ENCODE measurements at regions not wholly inside any gene's neighbourhood (a gene's known extent, or its start where the extent isn't known, plus 50 kb on each side); places are given as distances from the start of the nearest gene placed in this dataset.

DNA sequence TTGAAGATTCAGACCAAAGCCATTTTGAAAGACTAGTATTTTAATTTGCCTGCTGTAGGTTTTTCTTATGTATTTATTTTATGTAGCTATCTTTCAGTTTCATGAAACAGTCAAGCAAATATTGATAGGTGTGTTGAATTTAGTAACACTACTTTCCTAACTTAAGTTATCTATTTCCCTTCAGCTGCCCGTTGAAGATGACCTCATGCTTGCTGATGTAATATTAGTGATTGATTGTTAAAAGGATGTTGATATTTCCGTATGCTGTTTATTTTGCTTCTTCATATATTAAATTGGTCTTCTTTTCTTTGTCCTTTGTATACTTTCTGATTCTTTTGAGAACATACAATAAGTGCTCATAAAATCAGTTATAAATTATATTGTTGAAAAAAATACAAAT lies 86.8 kb upstream of the CHORDC1 start:
- in situ Hi-C loops (cut with MboI; ENCODE audit: low sequenced_read_pairs): no loop called here
- H3K27ac ChIP-seq (ENCODE audit: insufficient read depth, low read length): no peak overlapping the region
- no peak overlapping the region for H2AFZ ChIP-seq (replicated peaks; ENCODE audit: low read length, poor library complexity)
- ChIA-PET CTCF (no interaction called here), POLR2A (ENCODE audit: unreplicated experiment) (no interaction called here)
- H3K18ac ChIP-seq (ENCODE audit: low read depth, low read length): no peak overlapping the region
- H2AK5ac ChIP-seq (ENCODE audit: low read depth, low read length): no peak overlapping the region
- WGBS, 2 experiments (ENCODE audit: extremely low coverage in 2 of 2, insufficient read length in 1 of 2): no CpG with 5 or more reads among the region's 2 CpGs
- H3K9me3 ChIP-seq (ENCODE audit: control insufficient read depth, insufficient read depth, low read length): no peaks in the 10 kb centered on the region; the same call in 1 of the 2 replicates
- H4K5ac ChIP-seq (ENCODE audit: low read depth, low read length): no peak overlapping the region
- DNase-seq: no peak
- no peak overlapping the region for H3K4ac ChIP-seq (ENCODE audit: low read depth, low read length)
- H2BK5ac ChIP-seq (ENCODE audit: low read depth, low read length, poor library complexity, severe bottlenecking): no peak overlapping the region
- H2AK9ac ChIP-seq (replicated peaks; ENCODE audit: low read depth, low read length, poor library complexity): no peak overlapping the region
- H3K27me3 ChIP-seq (ENCODE audit: control insufficient read depth, insufficient read depth, low read length): no peaks in the 10 kb centered on the region
- H3K36me3 ChIP-seq (ENCODE audit: control insufficient read depth, insufficient read depth, low read length): no peaks in the 10 kb centered on the region
- H3K9me1 ChIP-seq (ENCODE audit: insufficient read depth, low read length): no peaks in the 10 kb centered on the region
- no peak overlapping the region for H2BK15ac ChIP-seq (ENCODE audit: low read depth, low read length)
- H4K8ac ChIP-seq (ENCODE audit: low read depth in 2 of 2, low read length in 2 of 2): no peak overlapping the region
- H4K91ac ChIP-seq (ENCODE audit: insufficient read depth, low read depth, low read length): no peak overlapping the region
- no peaks in the 10 kb centered on the region for H3K79me1 ChIP-seq (ENCODE audit: low read depth in 1 of 2, low read length in 2 of 2)
- BruUV-seq (replicated peaks): no TSS peak
- H3K23ac ChIP-seq (ENCODE audit: low read depth, low read length): no peak overlapping the region
- no peak overlapping the region for H2BK120ac ChIP-seq (ENCODE audit: low read depth, low read length)
- intact Hi-C loops (cut with micrococcal nuclease): no loop called here
- H2BK20ac ChIP-seq (ENCODE audit: low read depth, low read length): no peak overlapping the region
- H3K9ac ChIP-seq (ENCODE audit: low read depth, low read length): no peak overlapping the region
- dilution Hi-C loops (cut with HindIII; ENCODE audit: low sequenced_read_pairs, unreplicated experiment): no loop called here
- H3K4me3 ChIP-seq (ENCODE audit: insufficient read depth, low read depth, low read length): no peak overlapping the region
- no peak overlapping the region for H3K4me2 ChIP-seq (ENCODE audit: low read depth, low read length)
- no peak overlapping the region for H3K14ac ChIP-seq (replicated peaks; ENCODE audit: low read depth, low read length)
- H4K20me1 ChIP-seq (ENCODE audit: insufficient read depth, low read length): no peaks in the 10 kb centered on the region
- ATAC-seq (ENCODE audit: low read depth): no peak
- no peak overlapping the region for H3K56ac ChIP-seq (ENCODE audit: extremely low read depth, insufficient read depth, low read length)
- no peaks in the 10 kb centered on the region for H3K4me1 ChIP-seq (ENCODE audit: control insufficient read depth, insufficient read depth, low read length)
- TF ChIP-seq, protein P1, sequence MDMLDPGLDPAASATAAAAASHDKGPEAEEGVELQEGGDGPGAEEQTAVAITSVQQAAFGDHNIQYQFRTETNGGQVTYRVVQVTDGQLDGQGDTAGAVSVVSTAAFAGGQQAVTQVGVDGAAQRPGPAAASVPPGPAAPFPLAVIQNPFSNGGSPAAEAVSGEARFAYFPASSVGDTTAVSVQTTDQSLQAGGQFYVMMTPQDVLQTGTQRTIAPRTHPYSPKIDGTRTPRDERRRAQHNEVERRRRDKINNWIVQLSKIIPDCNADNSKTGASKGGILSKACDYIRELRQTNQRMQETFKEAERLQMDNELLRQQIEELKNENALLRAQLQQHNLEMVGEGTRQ (IDR thresholded peaks at IDR 0.05; ENCODE audit: low read depth, low read length): no peak
- TF ChIP-seq NFE2L2 (IDR thresholded peaks at IDR 0.05; ENCODE audit: low read depth, low read length) (no peak), POLR2A (IDR thresholded peaks at IDR 0.05; ENCODE audit: low read depth, low read length) (no peak), FOS (IDR thresholded peaks at IDR 0.05; ENCODE audit: low read depth, low read length) (no peak), ELK1 (IDR thresholded peaks at IDR 0.05; ENCODE audit: borderline replicate concordance, low read depth, low read length) (no peak), BHLHE40 (IDR thresholded peaks at IDR 0.05; ENCODE audit: low read depth, low read length) (no peak)
- TF ChIP-seq, protein P2, sequence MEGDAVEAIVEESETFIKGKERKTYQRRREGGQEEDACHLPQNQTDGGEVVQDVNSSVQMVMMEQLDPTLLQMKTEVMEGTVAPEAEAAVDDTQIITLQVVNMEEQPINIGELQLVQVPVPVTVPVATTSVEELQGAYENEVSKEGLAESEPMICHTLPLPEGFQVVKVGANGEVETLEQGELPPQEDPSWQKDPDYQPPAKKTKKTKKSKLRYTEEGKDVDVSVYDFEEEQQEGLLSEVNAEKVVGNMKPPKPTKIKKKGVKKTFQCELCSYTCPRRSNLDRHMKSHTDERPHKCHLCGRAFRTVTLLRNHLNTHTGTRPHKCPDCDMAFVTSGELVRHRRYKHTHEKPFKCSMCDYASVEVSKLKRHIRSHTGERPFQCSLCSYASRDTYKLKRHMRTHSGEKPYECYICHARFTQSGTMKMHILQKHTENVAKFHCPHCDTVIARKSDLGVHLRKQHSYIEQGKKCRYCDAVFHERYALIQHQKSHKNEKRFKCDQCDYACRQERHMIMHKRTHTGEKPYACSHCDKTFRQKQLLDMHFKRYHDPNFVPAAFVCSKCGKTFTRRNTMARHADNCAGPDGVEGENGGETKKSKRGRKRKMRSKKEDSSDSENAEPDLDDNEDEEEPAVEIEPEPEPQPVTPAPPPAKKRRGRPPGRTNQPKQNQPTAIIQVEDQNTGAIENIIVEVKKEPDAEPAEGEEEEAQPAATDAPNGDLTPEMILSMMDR (conservative IDR thresholded peaks at IDR 0.05; ENCODE audit: low read depth, low read length): no peak

Data from IMR-90 (cell line).